Pancreas (tissue), 10 donors: ENCODE measurements at regions not wholly inside any gene's neighbourhood (a gene's known extent, or its start where the extent isn't known, plus 50 kb on each side); places are given as distances from the start of the nearest gene placed in this dataset.
A peak's percentile ranks its signal among the peaks of the same experiment; 100 is the strongest.

Experiments used
- ATAC-seq, 4 donors: fragments of 200-7000 bp; cut with Tn5 transposase; one replicate each; pipeline versions ENCODE4 v1.8.0 to v1.9.1; 2020; ENCODE audit warnings: mild to moderate bottlenecking in 4 of 4, moderate library complexity in 4 of 4
- DNase-seq, 6 donors: peaks; one replicate each; pipeline ENCODE4 v3.0.0-alpha.2; 2020
- FAIRE-seq: peaks from 2 replicates; lab custom pipeline; 2012; peaks lifted over from hg19 to GRCh38; lab: Jason Lieb, UNC
- H3K27ac ChIP-seq, 4 donors: fragments of 200-600 bp; sonication (generic); 1 replicate in 3 of 4; 2 replicates in 1 of 4; pipeline versions ENCODE4 v1.5.0 to v1.8.0; 2020
- H3K27me3 ChIP-seq, 4 donors: fragments of 200-600 bp; one replicate each; pipeline ENCODE4 v1.8.0; 2021
- H3K36me3 ChIP-seq, 3 donors: fragments of 200-600 bp; sonication (generic) in 1 of 3; one replicate each; pipeline versions ENCODE4 v1.5.0 to v1.8.0; 2020 to 2021
- H3K4me1 ChIP-seq, 3 donors: fragments of 200-600 bp; one replicate each; pipeline ENCODE4 v1.8.0; 2021
- H3K4me3 ChIP-seq, 4 donors: fragments of 200-600 bp; sonication (generic) in 2 of 4; one replicate each; pipeline versions ENCODE4 v1.5.0 to v1.8.0; 2020 to 2021
- H3K9me3 ChIP-seq, 4 donors: fragments of 200-600 bp; one replicate each; pipeline ENCODE4 v1.8.0; 2021
- WGBS, 2 donors: extraction: QIAGEN DNeasy Blood & Tissue Kit; methylation state at CpG; one replicate each; pipeline ENCODE4 v1.1.7; 2013; 5-methylcytosine and 5-hydroxymethylcytosine counted together
- intact Hi-C, 3 donors: fragments of 100-400 bp; cut with DNase I; formaldehyde crosslinking; loops; one replicate each; pipeline versions ENCODE4 v1.11.1 to v1.14.2; 2022
- TF ChIP-seq, protein P1 (sequence below), 4 donors: fragments of 200-600 bp; sonication (generic) in 3 of 4; IDR thresholded peaks; one replicate each; pipeline versions ENCODE4 v1.5.0 to v1.8.0; 2021; ENCODE audit warnings: antibody characterized with exemption in 4 of 4
- donor health status: healthy with polysubstance abuse.
- donor health status: DM: no; HTN: no; CAD: no; lungs with moderate emphysema.
- donor health status: DM: no; HTN: no; CAD: no.
- donor health status: control.
- donor health status: control.
- donor health status: Bipolar disorder and iron deficiency.
- donor health status: DM: yes; HTN: yes; CAD: no.
- donor health status: DM: no; HTN: no; CAD: no.
- donor health status: DM: no; HTN: no; CAD: no.
- donor health status: DM: yes; HTN: yes; CAD: no.

DNA sequence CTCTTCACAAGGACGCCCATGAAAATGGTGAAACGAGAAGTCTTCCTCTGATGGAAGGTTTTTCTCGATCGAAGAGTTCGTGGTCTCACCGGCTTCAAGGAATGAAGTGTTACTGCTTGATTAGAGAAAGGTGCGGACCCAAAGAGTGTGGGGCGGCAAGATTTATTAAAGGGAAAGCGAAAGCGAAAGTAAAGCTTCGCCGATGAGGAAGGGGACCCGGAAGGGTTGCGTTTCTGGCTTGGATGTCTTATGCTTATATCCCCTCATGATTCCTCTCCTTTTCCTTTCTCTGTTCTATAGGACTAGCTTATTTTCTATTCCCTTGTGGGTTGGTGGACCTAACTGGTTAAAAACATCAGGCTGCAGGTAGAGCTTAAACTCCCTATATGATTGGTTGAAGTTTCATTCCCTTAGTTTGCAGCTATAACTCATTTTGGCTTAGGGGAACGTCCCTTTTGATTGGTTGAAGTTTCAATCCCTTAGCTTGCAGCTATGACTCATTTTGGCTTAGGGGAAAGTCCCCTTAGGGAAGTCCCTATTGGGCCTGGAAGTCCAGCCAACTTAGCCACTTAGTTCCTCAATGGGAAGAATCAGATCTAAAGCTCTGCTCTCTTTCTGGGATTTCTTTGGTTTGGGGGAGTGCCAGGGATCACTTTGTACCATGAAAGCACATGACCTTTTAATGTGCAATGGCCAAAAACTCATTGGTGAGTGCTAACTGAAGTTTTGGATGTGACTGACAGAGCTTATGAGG lies 1025.0 kb upstream of the PCDH10 start:
- FAIRE-seq = no peak
- ATAC-seq = peak in 3 of 4 donors; percentile 12 to 50 (median 41)
- DNase-seq = no peak
- Histone ChIP-seq H3K4me1 (no peaks in the 10 kb centered on the region), H3K27me3 (no peaks in the 10 kb centered on the region), H3K4me3 (no peak overlapping the region), H3K27ac (no peak overlapping the region), H3K9me3 (no peaks in the 10 kb centered on the region), H3K36me3 (no peaks in the 10 kb centered on the region)
- intact Hi-C loops = no loop called here
- 84 to 90% methylated on average over 15 of the region's 15 CpGs for WGBS, 2 donors
- TF ChIP-seq, protein P1, sequence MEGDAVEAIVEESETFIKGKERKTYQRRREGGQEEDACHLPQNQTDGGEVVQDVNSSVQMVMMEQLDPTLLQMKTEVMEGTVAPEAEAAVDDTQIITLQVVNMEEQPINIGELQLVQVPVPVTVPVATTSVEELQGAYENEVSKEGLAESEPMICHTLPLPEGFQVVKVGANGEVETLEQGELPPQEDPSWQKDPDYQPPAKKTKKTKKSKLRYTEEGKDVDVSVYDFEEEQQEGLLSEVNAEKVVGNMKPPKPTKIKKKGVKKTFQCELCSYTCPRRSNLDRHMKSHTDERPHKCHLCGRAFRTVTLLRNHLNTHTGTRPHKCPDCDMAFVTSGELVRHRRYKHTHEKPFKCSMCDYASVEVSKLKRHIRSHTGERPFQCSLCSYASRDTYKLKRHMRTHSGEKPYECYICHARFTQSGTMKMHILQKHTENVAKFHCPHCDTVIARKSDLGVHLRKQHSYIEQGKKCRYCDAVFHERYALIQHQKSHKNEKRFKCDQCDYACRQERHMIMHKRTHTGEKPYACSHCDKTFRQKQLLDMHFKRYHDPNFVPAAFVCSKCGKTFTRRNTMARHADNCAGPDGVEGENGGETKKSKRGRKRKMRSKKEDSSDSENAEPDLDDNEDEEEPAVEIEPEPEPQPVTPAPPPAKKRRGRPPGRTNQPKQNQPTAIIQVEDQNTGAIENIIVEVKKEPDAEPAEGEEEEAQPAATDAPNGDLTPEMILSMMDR (IDR thresholded peaks at IDR 0.05) = no peak

GRCh38 chr4:132124624-132124974 lies 1024.5 kb upstream of the PCDH10 start:
- WGBS, 2 donors = 59 to 67% methylated on average over 1 of the region's 1 CpG
- TF ChIP-seq, protein P1 (IDR thresholded peaks at IDR 0.05) = no peak
- no peaks in the 10 kb centered on the region for H3K4me1 ChIP-seq
- ATAC-seq = peak in 1 of 4 donors; percentile 17
- no peaks in the 10 kb centered on the region for H3K36me3 ChIP-seq
- intact Hi-C loops = no loop called here
- no peak overlapping the region for H3K4me3 ChIP-seq
- H3K27ac ChIP-seq = no peak overlapping the region
- DNase-seq = no peak
- no peaks in the 10 kb centered on the region for H3K9me3 ChIP-seq
- FAIRE-seq = no peak
- H3K27me3 ChIP-seq = no peaks in the 10 kb centered on the region

- 11 to 14% methylated on average over 2 of the region's 2 CpGs for WGBS, 2 donors
- Histone ChIP-seq H3K27me3 (no peaks in the 10 kb centered on the region), H3K36me3 (no peaks in the 10 kb centered on the region), H3K4me3 (no peak overlapping the region), H3K4me1 (no peaks in the 10 kb centered on the region), H3K27ac (no peak overlapping the region), H3K9me3 (no peaks in the 10 kb centered on the region)
- no peak for DNase-seq
- no peak for ATAC-seq
- intact Hi-C loops = no loop called here
- no peak for FAIRE-seq
- TF ChIP-seq, protein P1 (IDR thresholded peaks at IDR 0.05) = no peak
Measured at GRCh38 chr4:132125131-132125530, 1024.0 kb upstream of the PCDH10 start.

- Histone ChIP-seq H3K4me1 (no peaks in the 10 kb centered on the region), H3K27ac (no peak overlapping the region), H3K4me3 (no peak overlapping the region), H3K36me3 (no peaks in the 10 kb centered on the region), H3K27me3 (no peaks in the 10 kb centered on the region), H3K9me3 (no peaks in the 10 kb centered on the region)
- no peak for FAIRE-seq
- 29 to 32% methylated on average over 2 of the region's 2 CpGs for WGBS, 2 donors
- intact Hi-C loops = no loop called here
- no peak for ATAC-seq
- TF ChIP-seq, protein P1 (IDR thresholded peaks at IDR 0.05) = no peak
- DNase-seq = no peak
Measured at GRCh38 chr4:132132433-132132832, 1016.7 kb upstream of the PCDH10 start.

DNA sequence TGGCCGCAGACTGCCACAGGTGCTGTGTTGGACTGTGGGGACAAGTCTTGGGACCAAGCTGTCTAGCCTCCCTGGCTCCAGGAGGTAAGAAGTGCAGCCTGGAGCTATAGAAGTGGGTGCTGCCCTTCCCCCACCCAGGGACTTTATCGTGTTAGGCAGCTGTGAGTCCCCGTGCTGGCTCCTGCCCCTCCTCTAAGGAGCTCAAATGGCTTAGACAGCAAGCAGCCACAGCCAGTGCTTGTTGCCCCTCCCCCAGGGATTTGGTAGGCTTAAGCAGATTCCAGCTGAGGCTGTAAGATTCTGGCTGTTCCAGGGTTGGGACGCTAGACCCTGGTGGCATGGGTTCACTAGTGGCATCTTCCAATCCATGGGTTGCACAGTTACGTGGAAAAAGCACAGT lies 979.4 kb upstream of the PCDH10 start:
- FAIRE-seq = no peak
- WGBS, 2 donors = 67 to 82% methylated on average over 5 of the region's 5 CpGs
- intact Hi-C loops = no loop called here

More for the DNA sequence above, 979.4 kb upstream of the PCDH10 start:
- DNase-seq (peak in 1 of 6 donors; percentile 37), ATAC-seq (no peak)
- Histone ChIP-seq H3K27ac (no peak overlapping the region), H3K4me1 (no peaks in the 10 kb centered on the region), H3K36me3 (no peaks in the 10 kb centered on the region), H3K4me3 (no peak overlapping the region), H3K27me3 (no peaks in the 10 kb centered on the region), H3K9me3 (no peaks in the 10 kb centered on the region)
- TF ChIP-seq, protein P1 (IDR thresholded peaks at IDR 0.05) = no peak
